ENCODE measurements at regions not wholly inside any gene's neighbourhood (a gene's known extent, or its start where the extent isn't known, plus 50 kb on each side); places are given as distances from the start of the nearest gene placed in this dataset.

GRCh38 chr2:189265696-189266320, 86.2 kb upstream of the COL5A2 start:
- intact Hi-C loops (cut with DNase I): no loop called here
- no peak for DNase-seq (ENCODE audit: low spot score)

DNA sequence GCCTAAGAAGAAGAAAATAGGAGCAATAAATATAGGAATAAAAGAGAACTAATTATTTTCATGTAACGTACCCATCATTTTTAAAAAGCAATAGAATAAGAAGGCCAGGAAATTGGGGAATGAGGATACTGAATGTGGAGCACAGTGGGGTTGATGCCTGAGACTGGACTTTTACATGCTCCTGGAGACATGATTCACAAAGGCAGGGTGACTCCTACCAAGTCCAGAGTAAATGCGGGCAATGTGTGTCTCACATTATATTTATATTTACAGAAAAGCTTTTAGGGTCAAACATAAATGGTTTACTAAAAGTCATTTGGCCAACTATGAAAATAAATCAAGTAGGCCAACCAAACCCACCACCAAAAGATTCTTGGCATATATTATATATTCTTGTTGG, 87.9 kb upstream of the COL5A2 start:
- DNase-seq (ENCODE audit: low spot score): no peak
- intact Hi-C loops (cut with DNase I): no loop called here

DNA sequence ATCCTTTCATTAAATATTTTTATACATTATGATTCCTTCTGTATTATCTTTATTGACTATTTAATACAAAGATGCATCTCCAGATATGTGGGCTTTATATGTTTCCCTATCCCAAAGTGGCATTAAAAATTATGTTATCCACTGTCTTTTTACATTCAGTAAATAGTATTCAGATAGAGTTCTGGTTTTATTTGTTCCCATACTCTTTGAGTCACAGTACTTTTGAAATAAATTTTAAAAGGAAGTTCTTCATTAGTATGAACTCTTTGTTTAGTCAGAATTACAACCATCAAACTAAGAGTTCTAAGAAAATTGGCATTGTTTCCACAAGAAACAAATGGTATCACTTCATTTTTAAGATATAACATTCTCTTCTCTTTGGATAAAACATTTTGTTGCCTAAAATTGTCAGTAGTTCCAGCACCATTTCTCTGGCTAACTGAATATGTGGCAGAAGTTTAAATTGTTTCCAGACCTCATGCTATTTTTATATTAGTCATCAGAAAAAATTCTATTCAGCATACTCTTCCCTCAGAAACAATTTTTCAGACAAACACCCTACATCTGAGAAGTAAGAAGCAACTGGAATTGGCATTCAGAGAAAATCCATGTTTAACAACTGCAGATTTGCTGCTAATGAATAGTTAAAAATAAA, 88.5 kb upstream of the COL5A2 start:
- intact Hi-C loops (cut with DNase I): no loop called here
- no peak for DNase-seq (ENCODE audit: low spot score)

GRCh38 chr2:189268763-189269162, 89.2 kb upstream of the COL5A2 start:
- intact Hi-C loops (cut with DNase I): no loop called here
- DNase-seq (ENCODE audit: low spot score): no peak

GRCh38 chr2:189273734-189274133, 94.2 kb upstream of the COL5A2 start:
- intact Hi-C loops (cut with DNase I): no loop called here
- no peak for DNase-seq (ENCODE audit: low spot score)

DNA sequence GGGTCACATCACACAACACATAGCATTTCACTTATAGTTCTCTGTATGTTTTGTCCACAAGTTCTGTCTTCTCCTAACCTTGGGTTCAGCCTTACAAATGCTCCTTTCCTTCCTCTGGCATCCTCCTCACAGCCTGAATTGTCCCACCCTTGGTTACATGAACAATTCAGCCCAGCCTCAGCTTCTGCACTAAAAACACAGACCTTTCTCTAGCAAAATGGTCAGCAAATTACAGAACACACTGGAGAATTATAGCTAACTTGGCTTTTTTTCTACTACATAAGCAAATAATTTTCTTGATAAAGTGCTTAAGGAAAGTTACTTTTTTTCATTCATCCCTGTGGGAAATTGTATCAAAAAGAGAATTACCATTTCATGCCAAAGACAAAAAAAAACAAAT, 94.8 kb upstream of the COL5A2 start:
- intact Hi-C loops (cut with DNase I): no loop called here
- no peak for DNase-seq (ENCODE audit: low spot score)

DNA sequence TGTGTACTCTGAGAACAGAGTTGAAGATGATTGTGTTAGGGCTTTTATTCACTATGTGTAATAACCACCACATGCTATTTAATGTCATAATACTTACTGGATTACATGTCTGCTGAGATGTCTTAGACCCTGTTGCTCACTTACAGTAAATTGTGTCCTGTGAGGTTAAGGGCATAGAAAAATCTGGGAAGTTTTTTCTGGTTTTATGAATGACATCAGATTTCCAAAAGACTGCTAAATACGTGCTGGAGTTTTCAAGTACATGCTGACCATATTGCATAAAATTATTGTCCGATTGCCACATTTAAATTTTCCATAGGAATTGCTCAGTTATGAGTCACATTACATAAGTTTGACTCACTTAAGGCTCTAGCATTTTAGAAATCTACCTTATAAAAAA, 96.7 kb upstream of the COL5A2 start:
- intact Hi-C loops (cut with DNase I): no loop called here
- DNase-seq (ENCODE audit: low spot score): no peak

DNA sequence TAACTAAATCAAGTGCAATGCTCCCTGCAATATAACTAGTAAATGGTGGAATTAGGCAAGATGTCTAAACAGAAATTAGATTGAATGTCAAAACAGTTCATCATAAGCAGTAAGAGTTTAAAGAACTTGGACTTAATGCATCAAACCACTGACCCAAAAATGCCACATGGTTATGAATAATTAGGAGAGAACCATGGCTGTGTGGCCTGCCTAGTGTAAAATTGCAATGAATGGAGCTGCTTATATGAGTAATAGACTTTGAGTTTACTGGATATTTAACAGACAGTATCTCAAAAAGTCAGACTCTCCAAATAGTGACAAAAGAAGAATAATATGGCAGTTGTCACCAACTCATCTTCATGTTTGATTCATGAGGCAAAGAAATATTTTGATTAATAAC, 101.6 kb upstream of the COL5A2 start:
- intact Hi-C loops (cut with DNase I): loop anchor here in 1 of 2 donors (10.0 kb wide), 1 partner anchor 156 kb away; no protein-coding TSS in a partner anchor
- DNase-seq (ENCODE audit: low spot score): no peak

GRCh38 chr2:189285349-189285748, 105.8 kb upstream of the COL5A2 start:
- intact Hi-C loops (cut with DNase I): loop anchor here in 1 of 2 donors (10.0 kb wide), 1 partner anchor 161 kb away; no protein-coding TSS in a partner anchor
- DNase-seq (ENCODE audit: low spot score): no peak

GRCh38 chr2:189285962-189286645, 106.5 kb upstream of the COL5A2 start:
- DNase-seq (ENCODE audit: low spot score): no peak
- intact Hi-C loops (cut with DNase I): loop anchor here in 1 of 2 donors (10.0 kb wide), 1 partner anchor 161 kb away; no protein-coding TSS in a partner anchor

- no peak for DNase-seq (ENCODE audit: low spot score)
- intact Hi-C loops (cut with DNase I): loop anchor here in 1 of 2 donors (10.0 kb wide), 1 partner anchor 163 kb away; no protein-coding TSS in a partner anchor
These were observed 107.8 kb upstream of the COL5A2 start for GRCh38 chr2:189287363-189287762.

- no peak for DNase-seq (ENCODE audit: low spot score)
- intact Hi-C loops (cut with DNase I): loop anchor here in 1 of 2 donors (10.0 kb wide), 1 partner anchor 163 kb away; no protein-coding TSS in a partner anchor
These were observed 108.5 kb upstream of the COL5A2 start for GRCh38 chr2:189287982-189288521.

DNA sequence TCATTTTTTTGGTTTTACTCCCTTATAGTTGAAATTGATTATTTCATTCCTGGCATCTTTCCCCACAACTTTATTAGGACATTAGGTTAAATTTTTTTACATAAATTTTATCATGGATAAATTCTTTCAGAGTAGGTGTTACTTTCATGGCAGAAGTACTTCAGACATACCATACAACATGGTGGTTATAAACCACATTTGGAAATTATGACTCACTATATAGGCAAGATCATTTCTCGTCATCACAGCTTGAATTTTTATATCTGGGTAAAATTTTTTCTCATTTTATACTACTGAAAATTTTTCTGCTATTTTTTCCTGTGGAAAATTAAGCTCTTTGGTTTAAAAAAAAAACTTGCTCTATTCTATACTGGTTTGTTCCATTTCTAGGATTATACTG, 111.9 kb upstream of the COL5A2 start:
- DNase-seq (ENCODE audit: low spot score): no peak
- intact Hi-C loops (cut with DNase I): no loop called here

DNA sequence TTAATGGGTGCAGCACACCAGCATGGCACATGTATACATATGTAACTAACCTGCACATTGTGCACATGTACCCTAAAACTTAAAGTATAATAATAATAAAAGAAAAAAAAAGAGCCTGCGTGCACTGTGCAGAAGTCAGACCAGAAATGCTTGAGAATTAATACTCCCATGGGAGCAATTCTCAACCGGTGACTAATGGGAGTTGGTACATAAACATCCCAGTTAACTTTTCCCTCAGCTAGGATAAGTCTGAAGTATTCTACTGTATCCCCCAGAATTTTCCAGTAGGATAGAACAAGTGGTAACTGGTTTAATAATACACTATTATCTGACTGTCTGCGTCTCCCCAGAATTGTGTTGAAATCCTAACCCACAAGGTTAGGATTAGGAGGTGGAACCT, 113.6 kb upstream of the COL5A2 start:
- DNase-seq (ENCODE audit: low spot score): no peak
- intact Hi-C loops (cut with DNase I): no loop called here

DNA sequence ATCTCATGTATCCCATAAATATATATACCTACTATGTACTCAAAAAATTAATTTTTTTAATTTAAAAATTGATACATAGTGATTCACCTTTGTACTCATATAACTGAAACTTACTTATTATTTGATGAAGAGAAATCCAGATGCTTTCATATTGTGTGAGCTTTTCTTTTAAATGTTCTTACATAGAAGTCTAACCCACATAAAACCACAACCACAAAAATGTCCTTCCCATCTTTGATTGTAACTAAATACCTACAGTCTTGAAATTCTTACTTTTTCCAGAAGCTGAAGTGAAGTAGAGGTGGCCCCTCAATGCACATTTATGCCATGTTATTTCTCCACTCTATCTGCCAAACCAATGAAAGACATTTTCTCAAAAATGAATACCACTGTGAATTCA, 117.9 kb upstream of the COL5A2 start:
- intact Hi-C loops (cut with DNase I): no loop called here

DNA sequence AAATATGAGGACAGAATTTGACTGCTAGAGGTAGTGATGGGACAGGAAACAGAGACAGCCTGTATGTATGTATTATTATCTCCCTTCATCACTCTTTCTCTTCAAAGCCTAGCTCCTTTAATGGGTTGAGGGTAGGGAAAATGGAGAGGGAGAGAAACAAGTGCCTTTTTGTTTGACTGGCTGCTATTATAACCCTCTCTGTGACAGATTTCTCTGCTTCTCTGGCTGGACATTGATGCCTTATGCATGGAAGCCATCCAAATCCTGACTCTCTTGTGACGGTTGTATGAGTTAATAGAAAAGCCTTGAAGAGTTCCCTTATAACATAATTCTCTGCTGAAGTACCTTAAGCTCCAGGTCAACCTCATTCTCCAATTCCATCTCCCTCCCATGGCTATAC, 118.5 kb upstream of the COL5A2 start:
- no peak for DNase-seq (ENCODE audit: low spot score)
- intact Hi-C loops (cut with DNase I): no loop called here

More for the DNA sequence above, 117.9 kb upstream of the COL5A2 start:
- no peak for DNase-seq (ENCODE audit: low spot score)

DNA sequence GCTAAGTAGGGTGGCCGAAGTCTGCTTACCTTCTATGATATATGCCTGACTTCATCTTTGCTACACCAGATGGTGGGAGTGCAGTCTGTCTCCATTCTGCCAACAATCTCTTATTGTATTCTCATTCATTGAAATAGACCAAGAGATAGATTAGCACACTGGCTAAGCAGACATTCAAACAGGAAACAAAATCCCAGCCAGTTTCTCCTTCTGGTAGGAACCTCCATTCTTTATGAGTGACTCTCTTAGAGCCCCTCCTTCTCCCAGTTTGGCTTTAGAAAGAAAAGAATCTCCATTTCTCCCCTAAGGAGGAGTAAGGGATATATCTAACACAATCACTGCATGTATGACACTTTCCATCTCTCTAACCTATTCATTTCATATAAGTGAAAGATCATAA, 118.9 kb upstream of the COL5A2 start:
- intact Hi-C loops (cut with DNase I): no loop called here

DNA sequence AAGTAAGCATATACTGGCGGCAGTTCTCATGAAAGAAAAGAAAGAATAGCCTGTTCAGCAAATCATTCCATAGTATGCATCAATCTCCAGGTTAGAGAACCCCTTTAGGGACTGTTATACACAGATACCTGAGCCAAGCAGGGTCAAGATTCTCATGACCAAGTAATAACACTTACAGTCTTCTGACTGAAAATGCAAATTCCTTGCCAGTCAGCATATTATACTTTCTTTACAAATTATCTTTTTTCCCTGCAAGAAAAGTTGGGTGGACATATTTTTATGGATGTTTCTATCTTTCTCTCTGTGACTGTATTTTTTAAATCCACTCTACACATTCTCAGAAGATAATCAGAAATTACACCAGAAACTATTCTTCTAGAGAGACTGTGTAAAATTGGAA, 120.4 kb upstream of the COL5A2 start:
- no peak for DNase-seq (ENCODE audit: low spot score)
- intact Hi-C loops (cut with DNase I): no loop called here

More for the DNA sequence above, 118.9 kb upstream of the COL5A2 start:
- DNase-seq (ENCODE audit: low spot score): no peak

GRCh38 chr2:189300916-189301315, 121.4 kb upstream of the COL5A2 start:
- DNase-seq (ENCODE audit: low spot score): no peak
- intact Hi-C loops (cut with DNase I): no loop called here

GRCh38 chr2:189302274-189302948, 122.8 kb upstream of the COL5A2 start:
- no peak for DNase-seq (ENCODE audit: low spot score)
- intact Hi-C loops (cut with DNase I): no loop called here
